Muscle of arm (tissue), 1 donor: ENCODE measurements at regions not wholly inside any gene's neighbourhood (a gene's known extent, or its start where the extent isn't known, plus 50 kb on each side); places are given as distances from the start of the nearest gene placed in this dataset.

ENCODE experiments used
- DNase-seq: peaks from one replicate; pipeline ENCODE4 v3.0.0-alpha.2; 2013

DNA sequence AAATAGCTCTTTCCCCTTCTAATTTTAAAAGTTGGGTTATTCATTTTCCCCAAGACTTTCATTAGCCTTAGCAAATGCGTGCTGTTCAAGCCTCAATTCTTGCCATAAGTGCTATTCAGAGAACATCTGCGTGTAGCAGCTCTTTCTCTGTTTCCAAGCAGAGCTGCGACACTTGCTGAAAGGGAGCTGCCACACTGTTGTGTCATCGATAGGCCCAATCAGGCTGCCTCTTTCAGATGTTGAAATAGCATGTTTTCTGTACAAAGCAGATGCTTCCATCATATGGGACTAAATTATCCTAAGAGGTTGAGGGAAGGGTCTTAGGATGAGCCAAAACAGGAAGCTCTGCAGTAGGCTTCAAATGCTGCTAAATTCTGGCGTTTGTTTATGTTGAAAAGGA is 220.9 kb upstream of the CDC14C start:
- DNase-seq: no peak

DNA sequence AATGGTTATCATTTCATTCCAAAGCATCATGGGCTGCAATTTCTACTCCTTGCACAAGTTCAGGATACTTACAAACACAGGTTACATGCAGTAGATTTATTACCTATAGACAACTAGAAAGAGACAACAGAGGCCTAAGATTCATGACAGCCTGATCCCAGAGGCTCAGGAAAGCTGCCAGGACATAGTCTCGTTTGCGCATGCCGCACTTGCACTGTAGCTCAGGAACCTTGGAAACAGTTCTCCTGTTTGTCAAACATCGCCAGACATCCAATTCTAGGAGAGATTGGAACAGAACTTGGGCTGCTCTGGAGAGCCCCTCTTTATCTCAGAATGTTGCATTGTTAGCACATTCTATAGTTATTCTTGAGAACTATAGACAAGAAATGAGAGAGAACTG is 216.2 kb upstream of the CDC14C start:
- DNase-seq: no peak

GRCh38 chr7:48708635-48709034 is 215.7 kb upstream of the CDC14C start:
- no peak for DNase-seq

DNA sequence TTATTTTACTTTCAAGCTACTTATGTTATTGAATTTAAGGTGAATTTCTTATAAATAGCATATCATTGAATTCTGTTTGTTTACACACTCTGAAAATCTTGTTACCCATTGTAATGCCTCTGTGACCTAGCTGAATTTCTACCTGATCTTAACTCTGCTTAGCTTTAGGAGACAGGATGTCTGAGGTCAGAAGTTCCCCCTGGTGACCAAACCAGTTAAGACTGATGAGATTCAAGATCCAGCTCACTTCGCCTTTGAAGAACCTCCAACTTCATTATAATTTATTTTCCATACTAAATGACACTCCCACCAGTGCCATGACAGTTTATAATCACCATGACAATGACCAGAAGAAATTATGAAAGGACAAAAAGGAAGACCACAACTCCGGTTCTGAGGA is 213.4 kb upstream of the CDC14C start:
- DNase-seq: no peak

GRCh38 chr7:48718731-48719378 is 205.5 kb upstream of the CDC14C start:
- no peak for DNase-seq

DNA sequence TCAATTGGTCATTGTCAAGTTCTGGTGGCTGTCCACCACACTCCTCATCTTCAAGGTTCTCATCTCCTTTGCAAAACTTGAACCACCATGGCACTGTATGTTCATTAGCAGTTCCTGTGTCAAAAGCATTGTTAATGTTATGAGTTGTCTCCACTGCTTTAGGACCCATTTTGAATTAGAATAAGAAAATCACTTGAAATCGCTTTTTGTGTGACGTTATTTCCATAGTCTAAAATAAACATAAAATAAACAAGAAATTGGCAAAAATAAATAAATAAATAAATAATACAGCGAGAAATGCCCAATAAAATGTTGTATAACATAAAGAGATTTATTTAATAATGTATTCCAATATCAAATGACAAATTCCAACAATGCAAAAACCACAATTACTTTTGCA is 195.5 kb upstream of the CDC14C start:
- DNase-seq: no peak

- no peak for DNase-seq
Observed at GRCh38 chr7:48734695-48735406, 189.5 kb upstream of the CDC14C start.

DNA sequence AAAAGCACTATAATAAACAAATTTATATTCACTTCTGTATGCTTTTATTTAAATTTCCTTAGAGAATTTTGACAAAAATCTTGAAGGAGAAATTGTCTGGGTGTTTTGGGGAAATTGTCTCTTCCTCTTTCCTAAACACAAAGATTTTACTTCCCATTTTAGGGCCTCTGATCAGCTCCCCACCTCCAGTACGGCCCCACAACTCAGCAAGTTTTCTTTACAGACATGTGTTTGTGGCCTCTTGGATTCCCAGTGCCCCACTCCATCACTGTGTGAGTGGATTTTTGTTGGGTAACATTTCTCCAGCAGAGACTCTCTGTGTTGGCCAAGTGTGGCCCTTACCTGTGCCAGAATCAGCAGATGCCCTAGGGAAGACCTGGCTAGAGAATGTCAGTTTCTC is 182.8 kb upstream of the CDC14C start:
- no peak for DNase-seq

- DNase-seq: no peak
Observed at GRCh38 chr7:48742079-48742798, 182.1 kb upstream of the CDC14C start.

GRCh38 chr7:48748081-48748833 is 176.1 kb upstream of the CDC14C start:
- DNase-seq: no peak

DNA sequence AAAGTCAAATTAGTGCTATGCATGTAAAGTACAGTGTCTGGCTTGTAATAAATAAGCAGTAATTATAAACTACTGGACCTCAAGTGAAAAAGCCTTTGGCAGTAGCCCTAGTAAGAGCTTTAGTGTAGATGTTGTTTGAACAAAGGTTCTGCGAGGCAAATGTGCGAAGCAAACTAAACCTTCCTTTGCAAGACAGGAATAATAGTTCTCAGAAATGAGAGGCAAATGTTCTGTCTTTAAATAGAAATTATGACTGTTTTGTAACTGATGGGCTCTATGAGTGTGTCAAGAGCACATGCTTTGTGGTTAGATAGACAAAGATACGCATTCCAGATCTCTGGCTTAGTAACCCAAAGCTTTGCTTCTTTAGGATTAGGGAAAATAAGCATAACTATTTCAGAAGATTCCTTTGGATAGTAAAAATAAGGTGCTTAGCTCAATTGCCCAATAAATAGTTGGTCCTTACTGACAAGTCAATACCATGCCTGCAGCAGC is 169.2 kb upstream of the CDC14C start:
- no peak for DNase-seq

GRCh38 chr7:48759431-48760080 is 164.8 kb upstream of the CDC14C start:
- DNase-seq: no peak

GRCh38 chr7:48760528-48761265 is 163.7 kb upstream of the CDC14C start:
- no peak for DNase-seq

- DNase-seq: no peak
Observed at GRCh38 chr7:48780862-48781261, 143.5 kb upstream of the CDC14C start.

- no peak for DNase-seq
Observed at GRCh38 chr7:48781752-48782151, 142.6 kb upstream of the CDC14C start.

GRCh38 chr7:48782511-48782910 is 141.8 kb upstream of the CDC14C start:
- DNase-seq: peak; percentile 11

GRCh38 chr7:48786951-48787350 is 137.4 kb upstream of the CDC14C start:
- no peak for DNase-seq

DNA sequence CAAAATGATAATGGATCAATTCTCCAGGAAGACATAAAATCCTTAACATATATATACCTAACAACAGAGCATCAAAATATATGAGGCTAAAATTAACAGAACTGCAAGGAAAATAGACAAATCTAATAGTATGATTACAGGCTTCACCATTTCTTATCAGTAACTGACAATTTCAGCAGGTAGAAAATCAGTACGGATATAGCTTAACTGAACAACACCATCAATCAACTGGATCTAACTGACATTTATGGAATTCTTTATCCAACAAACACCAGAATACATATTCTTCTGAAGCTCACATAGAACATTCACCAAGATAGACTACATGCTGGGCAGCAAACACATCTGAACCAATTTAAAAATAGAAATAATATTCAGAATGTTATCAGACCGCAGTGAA is 121.1 kb upstream of the CDC14C start:
- DNase-seq: no peak

GRCh38 chr7:48806731-48807130 is 117.6 kb upstream of the CDC14C start:
- DNase-seq: no peak

GRCh38 chr7:48811071-48811470 is 113.3 kb upstream of the CDC14C start:
- DNase-seq: no peak

DNA sequence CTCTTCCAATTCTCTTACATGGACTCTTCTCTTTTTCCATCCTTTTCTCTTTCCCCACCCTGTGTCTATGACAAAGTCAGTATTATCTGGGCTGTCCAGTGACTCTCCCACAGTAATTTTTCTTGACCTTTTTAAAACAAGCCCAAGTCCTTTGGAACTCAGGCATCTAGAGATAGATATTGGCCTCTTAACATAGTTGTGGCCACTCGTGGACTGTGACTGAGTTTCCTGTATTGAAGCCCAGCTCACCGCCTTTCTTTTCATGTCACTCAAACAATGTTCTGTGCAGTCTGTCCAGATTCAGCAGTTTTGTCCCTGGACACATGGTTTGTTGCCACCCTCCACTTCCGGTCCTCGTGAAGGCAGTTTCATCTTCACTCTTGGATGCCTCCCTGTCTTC is 110.9 kb upstream of the CDC14C start:
- no peak for DNase-seq
